SK-N-SH treated with all-trans-retinoic acid at 6 μM for 48 hours (cell line): ENCODE measurements at regions not wholly inside any gene's neighbourhood (a gene's known extent, or its start where the extent isn't known, plus 50 kb on each side); places are given as distances from the start of the nearest gene placed in this dataset.

Experiments used
- ARNTL ChIP-seq: fragments of 450-650 bp; formaldehyde crosslinking; IDR thresholded peaks from 2 replicates; pipeline ENCODE4 v1.5.0; 2020; ENCODE audit warnings: low read depth, mild to moderate bottlenecking, moderate library complexity, borderline replicate concordance
- BACH2 ChIP-seq: fragments of 250-450 bp; sonication (Bioruptor Pico); IDR thresholded peaks from 2 replicates; pipeline ENCODE4 v1.9.0; 2021; ENCODE audit warnings: mild to moderate bottlenecking, borderline replicate concordance
- CREB5 ChIP-seq: fragments of 250-450 bp; sonication (Bioruptor Pico); IDR thresholded peaks from 2 replicates; pipeline ENCODE4 v1.5.1; 2020; ENCODE audit warnings: low read depth, mild to moderate bottlenecking, moderate library complexity
- CSDC2 ChIP-seq: fragments of 250-450 bp; sonication (Bioruptor Pico); IDR thresholded peaks from 2 replicates; pipeline ENCODE4 v1.5.0; 2020; ENCODE audit warnings: mild to moderate bottlenecking, moderate library complexity
- ESRRG ChIP-seq: fragments of 250-450 bp; sonication (Bioruptor Pico); IDR thresholded peaks from 2 replicates; pipeline ENCODE4 v1.6.1; 2021; ENCODE audit warnings: mild to moderate bottlenecking
- GLIS3 ChIP-seq: fragments of 250-450 bp; sonication (Bioruptor Pico); IDR thresholded peaks from 2 replicates; pipeline ENCODE4 v1.5.0; 2020; ENCODE audit warnings: mild to moderate bottlenecking, moderate library complexity
- OSR1 ChIP-seq: fragments of 250-450 bp; sonication (Bioruptor Pico); IDR thresholded peaks from 2 replicates; pipeline ENCODE4 v1.8.0; 2022; ENCODE audit warnings: moderate library complexity, mild to moderate bottlenecking, inconsistent platforms
- PATZ1 ChIP-seq: fragments of 250-450 bp; sonication (Bioruptor Pico); IDR thresholded peaks from 2 replicates; pipeline ENCODE4 v1.8.0; 2020; ENCODE audit warnings: mild to moderate bottlenecking, moderate library complexity, borderline replicate concordance
- TCF4 ChIP-seq: fragments of 250-450 bp; sonication (Bioruptor Pico); IDR thresholded peaks from 2 replicates; pipeline ENCODE4 v1.8.0; 2021; ENCODE audit warnings: mild to moderate bottlenecking, moderate library complexity, borderline replicate concordance
- ZFP30 ChIP-seq: fragments of 450-650 bp; formaldehyde crosslinking; IDR thresholded peaks from 2 replicates; pipeline ENCODE4 v1.5.0; 2022; ENCODE audit warnings: mild to moderate bottlenecking, moderate library complexity

- TF ChIP-seq BACH2 (CRISPR knock-in tag) (no peak), OSR1 (CRISPR knock-in tag) (no peak), TCF4 (CRISPR knock-in tag) (no peak), PATZ1 (no peak), ESRRG (no peak), ZFP30 (CRISPR knock-in tag) (no peak), CSDC2 (CRISPR knock-in tag) (no peak), GLIS3 (CRISPR knock-in tag) (no peak), ARNTL (no peak), CREB5 (CRISPR knock-in tag) (no peak)
Observed at GRCh38 chr14:56949828-56950227, 139.5 kb upstream of the OTX2 start.
